ENCODE measurements at regions not wholly inside any gene's neighbourhood (a gene's known extent, or its start where the extent isn't known, plus 50 kb on each side); places are given as distances from the start of the nearest gene placed in this dataset.

DNA sequence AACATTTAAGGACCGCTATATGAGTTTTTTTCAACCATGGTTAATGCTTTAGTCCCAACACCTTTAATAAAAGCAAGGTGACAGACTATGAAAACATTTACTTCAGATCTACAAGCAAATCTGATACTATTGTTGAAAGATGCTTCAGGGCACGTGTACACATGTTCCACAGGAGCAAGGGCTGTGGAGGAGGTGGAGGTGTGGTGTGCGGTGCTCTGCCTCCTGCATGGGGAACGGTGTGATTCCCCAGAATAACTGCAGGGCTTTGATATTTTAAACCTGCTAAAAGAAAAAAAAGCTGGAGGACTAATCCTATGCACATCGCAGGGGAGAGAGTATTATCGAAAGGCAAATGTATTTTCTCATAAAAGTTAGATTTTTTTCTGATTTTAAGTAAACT is 188.1 kb upstream of the CEP162 start:
- Histone ChIP-seq H3K9me3 (no peaks in the 10 kb centered on the region), H3K4me1 (no peaks in the 10 kb centered on the region), H3K27me3 (ENCODE audit: low read depth) (no peaks in the 10 kb centered on the region), H3K4me3 (no peak overlapping the region), H3K27ac (no peak overlapping the region), H3K36me3 (no peaks in the 10 kb centered on the region)
- DNase-seq: no peak
- intact Hi-C loops (cut with DNase I): no loop called here
- ATAC-seq: no peak
- TF ChIP-seq CTCF (IDR thresholded peaks at IDR 0.05): no peak

GRCh38 chr6:84415068-84415467 is 187.6 kb upstream of the CEP162 start:
- Histone ChIP-seq H3K4me3 (no peak overlapping the region), H3K27ac (no peak overlapping the region), H3K36me3 (no peaks in the 10 kb centered on the region), H3K4me1 (no peaks in the 10 kb centered on the region), H3K9me3 (no peaks in the 10 kb centered on the region), H3K27me3 (ENCODE audit: low read depth) (no peaks in the 10 kb centered on the region)
- ATAC-seq: no peak
- DNase-seq: no peak
- intact Hi-C loops (cut with DNase I): no loop called here
- no peak for TF ChIP-seq CTCF (IDR thresholded peaks at IDR 0.05)

DNA sequence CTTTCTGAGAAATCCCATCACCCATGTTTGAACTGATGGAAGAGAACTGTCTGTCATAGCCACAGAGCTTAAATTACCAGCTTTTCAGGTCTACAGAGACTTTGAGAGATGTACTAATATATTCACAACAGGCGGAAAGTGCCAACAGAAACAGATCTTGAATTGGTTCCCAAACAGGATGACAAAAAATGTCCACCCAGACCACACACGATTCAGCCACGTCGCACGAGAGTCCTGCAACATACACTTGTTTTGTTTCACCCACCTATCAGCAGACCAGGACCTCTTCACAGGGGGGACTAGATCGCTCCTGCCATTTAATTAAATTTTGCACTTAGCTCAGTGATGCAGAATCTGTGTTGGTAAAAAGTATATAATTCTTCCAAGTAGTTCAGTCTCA is 187.1 kb upstream of the CEP162 start:
- H3K4me3 ChIP-seq: no peak overlapping the region
- H3K4me1 ChIP-seq: no peaks in the 10 kb centered on the region
- H3K9me3 ChIP-seq: no peaks in the 10 kb centered on the region
- no peaks in the 10 kb centered on the region for H3K27me3 ChIP-seq (ENCODE audit: low read depth)
- no peak for DNase-seq
- no peak overlapping the region for H3K27ac ChIP-seq
- intact Hi-C loops (cut with DNase I): no loop called here
- no peaks in the 10 kb centered on the region for H3K36me3 ChIP-seq
- ATAC-seq: no peak
- no peak for TF ChIP-seq CTCF (IDR thresholded peaks at IDR 0.05)

DNA sequence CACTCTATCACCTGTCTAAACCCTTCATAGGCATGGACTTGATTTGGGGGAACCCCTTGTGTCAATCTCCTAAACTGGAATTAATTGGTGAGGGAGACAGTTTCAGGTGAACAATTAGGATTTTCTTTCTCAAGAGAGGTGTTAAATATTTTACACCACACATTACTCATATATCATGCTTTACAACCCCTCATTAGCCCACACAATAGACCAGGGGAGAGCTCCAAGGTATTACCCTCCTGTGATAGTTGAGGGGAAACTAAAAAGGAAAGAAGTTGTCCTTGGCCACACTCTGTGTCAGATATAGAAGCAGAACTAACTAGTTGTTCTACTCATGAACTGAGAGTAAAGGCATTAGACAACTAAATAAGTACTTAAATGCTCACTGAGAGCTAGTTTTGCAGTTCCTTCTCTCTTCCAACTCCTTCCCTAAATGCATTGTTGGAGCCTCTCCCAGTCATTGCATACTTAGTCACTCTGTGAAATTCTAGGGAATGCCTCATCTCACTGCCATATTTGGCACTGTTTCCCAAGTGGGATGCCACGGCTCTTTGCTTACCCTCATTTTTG is 183.7 kb upstream of the CEP162 start:
- H3K4me3 ChIP-seq: no peak overlapping the region
- ATAC-seq (no peak), DNase-seq (no peak)
- TF ChIP-seq CTCF (IDR thresholded peaks at IDR 0.05): no peak
- H3K27me3 ChIP-seq (ENCODE audit: low read depth): no peaks in the 10 kb centered on the region
- H3K9me3 ChIP-seq: no peaks in the 10 kb centered on the region
- no peaks in the 10 kb centered on the region for H3K36me3 ChIP-seq
- no peaks in the 10 kb centered on the region for H3K4me1 ChIP-seq
- intact Hi-C loops (cut with DNase I): no loop called here
- H3K27ac ChIP-seq: no peak overlapping the region

- Histone ChIP-seq H3K27me3 (ENCODE audit: low read depth) (no peaks in the 10 kb centered on the region), H3K36me3 (no peaks in the 10 kb centered on the region), H3K9me3 (no peaks in the 10 kb centered on the region), H3K4me1 (no peaks in the 10 kb centered on the region), H3K4me3 (no peak overlapping the region), H3K27ac (no peak overlapping the region)
- DNase-seq (no peak), ATAC-seq (no peak)
- TF ChIP-seq CTCF (IDR thresholded peaks at IDR 0.05): no peak
- intact Hi-C loops (cut with DNase I): no loop called here
Measured at GRCh38 chr6:84409911-84410310, 182.5 kb upstream of the CEP162 start.

- no peaks in the 10 kb centered on the region for H3K9me3 ChIP-seq
- DNase-seq (no peak), ATAC-seq (no peak)
- H3K36me3 ChIP-seq: no peaks in the 10 kb centered on the region
- H3K4me1 ChIP-seq: no peaks in the 10 kb centered on the region
- no peaks in the 10 kb centered on the region for H3K27me3 ChIP-seq (ENCODE audit: low read depth)
- no peak overlapping the region for H3K27ac ChIP-seq
- no peak for TF ChIP-seq CTCF (IDR thresholded peaks at IDR 0.05)
- intact Hi-C loops (cut with DNase I): no loop called here
- H3K4me3 ChIP-seq: no peak overlapping the region
Measured at GRCh38 chr6:84408028-84408427, 180.6 kb upstream of the CEP162 start.
